Right atrium auricular region (tissue), 2 donors: ENCODE measurements at regions not wholly inside any gene's neighbourhood (a gene's known extent, or its start where the extent isn't known, plus 50 kb on each side); places are given as distances from the start of the nearest gene placed in this dataset.

Experiments used
- DNase-seq: peaks from one replicate; pipeline ENCODE4 v3.0.0-alpha.2; 2019; ENCODE audit warnings: low spot score
- H3K27ac ChIP-seq, 2 donors: fragments of 200-600 bp; sonication (generic); 1 replicate in 1 of 2; 2 replicates in 1 of 2; pipeline ENCODE4 v1.5.1; 2016 to 2019
- H3K27me3 ChIP-seq, 2 donors: fragments of 200-600 bp; sonication (generic); one replicate each; pipeline versions ENCODE4 v1.5.1 to v1.6.0; 2017 to 2019
- H3K36me3 ChIP-seq: fragments of 200-600 bp; sonication (generic); one replicate; pipeline ENCODE4 v1.5.1; 2016
- H3K4me1 ChIP-seq, 2 donors: fragments of 200-600 bp; sonication (generic); one replicate each; pipeline versions ENCODE4 v1.5.1 to v1.6.0; 2017 to 2019
- H3K4me3 ChIP-seq, 2 donors: fragments of 200-600 bp; sonication (generic); 1 replicate in 1 of 2; 2 replicates in 1 of 2; pipeline ENCODE4 v1.5.1; 2017 to 2019; ENCODE audit warnings: mild to moderate bottlenecking in 1 of 2, moderate library complexity in 1 of 2
- H3K9me3 ChIP-seq, 2 donors: fragments of 200-600 bp; sonication (generic); one replicate each; pipeline ENCODE4 v1.5.1; 2019
- CTCF ChIP-seq, 2 donors: fragments of 200-600 bp; sonication (generic); IDR thresholded peaks; one replicate each; pipeline ENCODE4 v1.5.1; 2019; ENCODE audit warnings: antibody characterized with exemption in 2 of 2

GRCh38 chr3:13141991-13142412, 68.8 kb upstream of the IQSEC1 start:
- no peaks in the 10 kb centered on the region for H3K9me3 ChIP-seq
- H3K27ac ChIP-seq: no peak overlapping the region
- no peak for TF ChIP-seq CTCF (IDR thresholded peaks at IDR 0.05)
- H3K27me3 ChIP-seq: no peaks in the 10 kb centered on the region
- H3K4me1 ChIP-seq: no peaks in the 10 kb centered on the region
- H3K36me3 ChIP-seq: no peaks in the 10 kb centered on the region
- H3K4me3 ChIP-seq: no peak overlapping the region
- DNase-seq: no peak

GRCh38 chr3:13141183-13141582, 68.0 kb upstream of the IQSEC1 start:
- Histone ChIP-seq H3K4me3 (no peak overlapping the region), H3K27me3 (no peaks in the 10 kb centered on the region)

GRCh38 chr3:13140596-13140995, 67.4 kb upstream of the IQSEC1 start:
- no peak for DNase-seq
- H3K27ac ChIP-seq: no peak overlapping the region
- H3K4me3 ChIP-seq: no peak overlapping the region
- H3K27me3 ChIP-seq: no peaks in the 10 kb centered on the region
- no peaks in the 10 kb centered on the region for H3K4me1 ChIP-seq
- H3K9me3 ChIP-seq: no peaks in the 10 kb centered on the region
- no peak for TF ChIP-seq CTCF (IDR thresholded peaks at IDR 0.05)
- H3K36me3 ChIP-seq: no peaks in the 10 kb centered on the region

More at GRCh38 chr3:13141183-13141582, 68.0 kb upstream of the IQSEC1 start:
- H3K36me3 ChIP-seq: no peaks in the 10 kb centered on the region
- no peaks in the 10 kb centered on the region for H3K9me3 ChIP-seq
- TF ChIP-seq CTCF (IDR thresholded peaks at IDR 0.05): no peak
- DNase-seq: no peak
- no peaks in the 10 kb centered on the region for H3K4me1 ChIP-seq
- no peak overlapping the region for H3K27ac ChIP-seq

GRCh38 chr3:13139471-13140065, 66.3 kb upstream of the IQSEC1 start:
- Histone ChIP-seq H3K4me1 (no peaks in the 10 kb centered on the region), H3K36me3 (no peaks in the 10 kb centered on the region), H3K9me3 (no peaks in the 10 kb centered on the region), H3K27ac (no peak overlapping the region), H3K4me3 (no peak overlapping the region), H3K27me3 (no peaks in the 10 kb centered on the region)
- no peak for TF ChIP-seq CTCF (IDR thresholded peaks at IDR 0.05)
- DNase-seq: no peak

GRCh38 chr3:13138833-13139145, 65.6 kb upstream of the IQSEC1 start:
- Histone ChIP-seq H3K4me3 (no peak overlapping the region), H3K36me3 (no peaks in the 10 kb centered on the region), H3K4me1 (no peaks in the 10 kb centered on the region), H3K9me3 (no peaks in the 10 kb centered on the region), H3K27ac (no peak overlapping the region), H3K27me3 (no peaks in the 10 kb centered on the region)
- DNase-seq: no peak
- no peak for TF ChIP-seq CTCF (IDR thresholded peaks at IDR 0.05)
